ENCODE measurements at regions not wholly inside any gene's neighbourhood (a gene's known extent, or its start where the extent isn't known, plus 50 kb on each side); places are given as distances from the start of the nearest gene placed in this dataset.

- no peak for DNase-seq (ENCODE audit: low read depth)
- no peak overlapping the region for H3K4me3 ChIP-seq (ENCODE audit: low read depth, low read length)
- TF ChIP-seq CTCF (IDR thresholded peaks at IDR 0.05; ENCODE audit: insufficient read depth, low read length): no peak
Observed at GRCh38 chr2:42895134-42895790, 102.9 kb upstream of the HAAO start.

GRCh38 chr2:42893047-42893758, 100.8 kb upstream of the HAAO start:
- DNase-seq (ENCODE audit: low read depth): no peak
- no peak overlapping the region for H3K4me3 ChIP-seq (ENCODE audit: low read depth, low read length)
- no peak for TF ChIP-seq CTCF (IDR thresholded peaks at IDR 0.05; ENCODE audit: insufficient read depth, low read length)

- no peak for TF ChIP-seq CTCF (IDR thresholded peaks at IDR 0.05; ENCODE audit: insufficient read depth, low read length)
- no peak for DNase-seq (ENCODE audit: low read depth)
- no peak overlapping the region for H3K4me3 ChIP-seq (ENCODE audit: low read depth, low read length)
Observed at GRCh38 chr2:42890791-42891355, 98.5 kb upstream of the HAAO start.

GRCh38 chr2:42888321-42889245, 96.2 kb upstream of the HAAO start:
- peak; percentile 72 for DNase-seq (ENCODE audit: low read depth)
- no peak overlapping the region for H3K4me3 ChIP-seq (ENCODE audit: low read depth, low read length)
- no peak for TF ChIP-seq CTCF (IDR thresholded peaks at IDR 0.05; ENCODE audit: insufficient read depth, low read length)

- DNase-seq (ENCODE audit: low read depth): peak; percentile 57
- H3K4me3 ChIP-seq (ENCODE audit: low read depth, low read length): no peak overlapping the region
- no peak for TF ChIP-seq CTCF (IDR thresholded peaks at IDR 0.05; ENCODE audit: insufficient read depth, low read length)
Observed at GRCh38 chr2:42886921-42887320, 94.5 kb upstream of the HAAO start.

GRCh38 chr2:42882756-42883155, 90.4 kb upstream of the HAAO start:
- DNase-seq (ENCODE audit: low read depth): no peak
- no peak for TF ChIP-seq CTCF (IDR thresholded peaks at IDR 0.05; ENCODE audit: insufficient read depth, low read length)

More at GRCh38 chr2:42882756-42883155, 90.4 kb upstream of the HAAO start:
- H3K4me3 ChIP-seq (ENCODE audit: low read depth, low read length): no peak overlapping the region

All from fibroblast of the aortic adventitia (primary cell).